HG03442 (cell line): ENCODE measurements at regions not wholly inside any gene's neighbourhood (a gene's known extent, or its start where the extent isn't known, plus 50 kb on each side); places are given as distances from the start of the nearest gene placed in this dataset.

Source experiments
- ATAC-seq: cut with Tn5 transposase; IDR thresholded peaks from one replicate; pipeline ENCODE4 v1.9.1; 2021; ENCODE audit warnings: mild to moderate bottlenecking, moderate library complexity; ENCODE audit not compliant: unreplicated experiment

- no peak for ATAC-seq
Measured at GRCh38 chr5:105968981-105969380, 1701.8 kb downstream of the EFNA5 start.

DNA sequence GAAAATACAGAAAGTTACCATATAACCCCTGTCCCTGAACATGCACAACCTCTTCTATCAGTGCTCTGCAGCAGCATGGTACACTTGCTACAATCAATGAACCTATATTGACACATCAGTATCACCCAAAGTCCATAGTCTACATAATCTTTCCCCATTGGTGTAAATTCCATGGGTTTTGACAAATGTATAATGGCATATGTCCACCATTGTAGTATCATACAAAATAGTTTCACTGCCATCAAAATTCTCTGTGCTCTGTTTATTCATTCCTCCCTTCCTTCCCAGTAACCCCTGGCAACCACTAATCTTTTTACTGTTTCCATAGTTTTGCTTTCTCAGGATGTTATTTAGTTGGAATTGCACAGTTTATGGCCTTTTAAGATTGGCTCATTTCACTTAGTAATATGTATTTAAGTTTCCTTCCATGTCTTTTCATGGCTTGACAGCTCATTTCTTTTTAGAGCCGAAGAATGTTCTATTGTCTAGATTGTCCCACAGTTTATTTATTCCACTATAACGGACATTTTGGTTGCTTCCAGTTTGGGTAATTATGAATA lies 1707.0 kb downstream of the EFNA5 start:
- no peak for ATAC-seq

DNA sequence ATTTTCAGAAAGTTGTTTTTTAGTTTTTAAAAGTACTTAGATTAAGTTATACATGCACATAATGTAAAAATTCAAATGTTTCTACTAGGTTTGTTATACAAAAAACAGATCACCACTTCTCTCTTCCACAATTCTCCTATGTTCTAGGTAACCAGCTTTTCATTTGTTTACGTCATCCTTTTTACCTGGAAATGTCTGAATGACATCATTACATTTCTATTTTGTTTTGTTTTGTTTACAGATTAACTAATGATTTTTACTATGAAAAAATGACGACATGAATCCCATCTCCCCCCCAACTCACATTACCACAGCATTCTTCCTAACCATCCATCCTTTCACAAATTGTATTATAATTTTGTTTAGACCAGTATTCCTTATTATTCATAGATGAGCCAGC lies 1709.2 kb downstream of the EFNA5 start:
- ATAC-seq: no peak

- ATAC-seq: no peak
Measured at GRCh38 chr5:105956456-105957196, 1714.1 kb downstream of the EFNA5 start.

DNA sequence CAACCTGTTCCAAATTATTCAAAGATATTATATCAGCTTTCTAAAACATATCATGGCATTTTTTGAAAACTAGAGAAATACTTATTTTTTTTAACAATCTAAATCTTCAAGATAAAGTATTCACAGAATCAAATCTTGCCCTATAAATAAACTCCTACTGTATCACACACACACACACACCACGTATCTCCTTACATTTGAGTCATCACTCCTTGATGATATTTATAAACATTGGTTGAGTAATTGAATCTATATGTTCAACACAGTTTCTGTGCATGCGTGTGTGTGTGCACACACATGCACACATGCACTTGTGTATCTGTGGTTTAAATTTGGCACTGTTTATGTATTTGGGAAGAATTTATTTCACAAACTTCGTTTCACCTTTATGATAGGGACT lies 1716.4 kb downstream of the EFNA5 start:
- ATAC-seq: no peak

DNA sequence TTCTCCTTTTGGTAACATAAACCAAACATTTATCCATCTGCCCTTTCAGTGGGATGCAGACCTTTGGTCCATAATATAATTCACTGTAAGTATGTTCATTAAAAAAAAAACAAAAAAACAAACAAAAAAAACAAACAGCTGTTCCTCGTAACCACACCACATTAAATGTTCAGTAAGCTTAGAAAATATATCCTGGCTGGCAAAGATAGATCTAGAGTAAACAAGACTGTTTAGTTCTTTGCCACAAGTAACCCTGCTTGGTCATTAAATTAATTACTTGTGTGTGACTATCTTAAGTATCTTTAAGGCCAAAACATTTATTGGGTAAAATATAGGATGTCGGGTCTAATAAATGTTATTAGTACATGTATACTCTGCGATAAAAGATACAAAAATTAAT lies 1717.1 kb downstream of the EFNA5 start:
- no peak for ATAC-seq

DNA sequence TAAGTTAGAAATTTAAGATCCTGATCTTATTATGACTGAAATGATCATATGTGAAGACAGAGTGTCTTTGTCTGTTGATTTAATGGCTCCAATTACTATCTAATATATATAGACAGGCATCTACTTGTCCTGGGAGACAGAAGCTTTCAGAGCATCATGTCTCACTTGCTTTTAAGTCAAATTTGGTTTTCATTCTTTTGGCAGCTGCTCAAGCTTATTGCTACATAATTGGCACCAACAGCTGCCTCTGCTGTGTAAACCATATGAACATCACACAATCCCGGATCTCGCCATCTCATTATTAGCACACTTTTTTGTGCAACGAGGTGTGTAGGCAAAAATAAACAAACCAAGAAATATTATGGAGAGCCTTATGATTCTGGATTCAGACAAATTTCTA lies 1717.9 kb downstream of the EFNA5 start:
- ATAC-seq: no peak

- no peak for ATAC-seq
Measured at GRCh38 chr5:105947461-105947860, 1723.3 kb downstream of the EFNA5 start.

DNA sequence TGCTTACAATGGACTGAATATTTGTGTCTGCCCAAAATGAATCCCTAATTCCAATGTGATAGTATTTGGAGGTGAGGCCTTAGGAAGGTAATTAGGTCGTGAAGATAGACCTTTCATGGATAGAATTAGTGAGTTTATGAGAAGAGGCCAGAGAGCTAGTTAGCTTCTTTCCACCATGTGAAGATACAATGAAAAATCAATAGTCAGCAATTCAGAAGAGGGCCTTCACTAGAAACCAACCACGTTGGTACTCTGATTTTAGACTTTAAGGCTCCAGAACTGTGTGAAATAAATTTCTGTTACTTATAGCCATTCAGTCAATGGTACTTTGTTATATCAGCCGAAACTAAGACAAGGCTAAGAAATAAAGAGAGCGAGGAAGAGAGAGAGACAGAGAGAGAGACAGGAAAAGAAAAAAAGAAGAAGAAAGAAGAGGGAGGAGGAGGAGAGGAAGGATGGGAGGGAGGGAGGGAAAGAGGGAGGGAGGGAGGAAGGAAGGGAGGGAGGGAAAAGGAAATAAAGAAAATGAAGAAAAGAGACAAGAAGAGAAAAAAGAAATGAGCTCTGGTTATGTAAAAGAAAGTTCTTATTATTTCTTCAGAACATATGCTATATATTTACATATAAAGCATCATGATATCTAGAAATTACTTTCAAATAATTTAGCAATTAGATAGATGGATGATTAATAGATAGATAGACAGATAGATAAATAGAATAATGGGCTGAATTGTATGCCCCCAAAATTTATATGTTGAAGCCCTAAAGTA lies 1725.3 kb downstream of the EFNA5 start:
- ATAC-seq: no peak

GRCh38 chr5:105940181-105940580 lies 1730.6 kb downstream of the EFNA5 start:
- no peak for ATAC-seq

- ATAC-seq: no peak
Measured at GRCh38 chr5:105934171-105934570, 1736.6 kb downstream of the EFNA5 start.

GRCh38 chr5:105931881-105932421 lies 1738.8 kb downstream of the EFNA5 start:
- ATAC-seq: no peak

GRCh38 chr5:105929858-105930257 lies 1740.9 kb downstream of the EFNA5 start:
- ATAC-seq: no peak

GRCh38 chr5:105924366-105924765 lies 1746.4 kb downstream of the EFNA5 start:
- ATAC-seq: no peak

- no peak for ATAC-seq
Measured at GRCh38 chr5:105922574-105922973, 1748.2 kb downstream of the EFNA5 start.

DNA sequence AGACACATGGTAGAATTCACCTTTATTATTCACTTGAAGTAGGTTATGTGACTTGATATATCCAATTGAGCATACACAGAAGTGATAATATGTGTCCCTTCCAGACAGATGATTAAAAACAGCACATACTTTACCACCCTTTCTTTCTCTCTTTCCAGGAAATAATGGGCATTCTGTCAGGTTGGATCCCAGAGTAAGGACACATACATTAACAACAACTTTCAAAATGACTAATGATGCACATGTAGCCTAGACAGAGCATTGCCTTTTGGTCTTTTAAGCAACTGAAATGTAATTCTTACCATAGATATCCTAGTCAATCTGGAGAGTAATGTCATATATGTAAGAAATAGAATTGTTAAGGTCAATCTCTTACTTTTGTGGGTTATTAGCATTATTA lies 1748.7 kb downstream of the EFNA5 start:
- no peak for ATAC-seq

DNA sequence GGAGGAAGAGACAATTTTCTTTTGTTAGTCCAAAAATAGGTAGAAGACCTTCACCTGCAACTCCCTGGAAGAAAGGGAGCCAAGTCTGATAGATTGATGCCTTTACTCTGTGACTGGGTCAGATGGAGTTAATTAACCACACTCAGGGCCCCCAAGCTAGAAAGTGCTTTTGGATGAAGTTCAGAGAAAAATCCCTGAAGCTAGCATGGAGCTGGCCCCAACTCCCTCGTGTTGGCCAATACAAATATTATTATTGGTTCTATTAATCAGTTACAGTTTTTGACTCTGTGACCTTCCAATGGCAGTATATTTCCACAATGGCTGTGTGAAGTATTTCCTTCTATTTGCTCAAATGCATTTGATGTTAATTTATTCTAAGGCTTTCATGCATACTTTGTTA lies 1753.5 kb downstream of the EFNA5 start:
- no peak for ATAC-seq

GRCh38 chr5:105907016-105907415 lies 1763.7 kb downstream of the EFNA5 start:
- no peak for ATAC-seq

DNA sequence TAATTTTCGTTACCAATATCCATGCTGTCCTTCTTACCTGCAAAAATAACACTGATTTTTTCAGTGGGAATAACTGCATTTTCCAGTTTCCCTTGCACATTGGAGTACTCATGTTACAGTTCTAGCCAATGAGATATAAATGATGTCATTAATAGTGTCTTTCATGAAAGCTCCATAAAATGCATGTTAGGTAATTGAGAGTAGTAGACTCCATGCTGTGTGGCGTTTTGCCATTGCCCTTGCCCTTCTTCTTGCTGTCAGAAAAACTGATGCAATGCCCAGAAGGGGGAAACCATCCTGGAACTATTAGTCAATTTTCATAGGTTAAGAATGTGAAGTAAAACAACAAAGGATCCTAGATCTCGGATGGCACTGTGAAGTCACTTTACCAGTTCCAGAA lies 1765.3 kb downstream of the EFNA5 start:
- ATAC-seq: no peak

GRCh38 chr5:105903069-105903468 lies 1767.7 kb downstream of the EFNA5 start:
- ATAC-seq: no peak

DNA sequence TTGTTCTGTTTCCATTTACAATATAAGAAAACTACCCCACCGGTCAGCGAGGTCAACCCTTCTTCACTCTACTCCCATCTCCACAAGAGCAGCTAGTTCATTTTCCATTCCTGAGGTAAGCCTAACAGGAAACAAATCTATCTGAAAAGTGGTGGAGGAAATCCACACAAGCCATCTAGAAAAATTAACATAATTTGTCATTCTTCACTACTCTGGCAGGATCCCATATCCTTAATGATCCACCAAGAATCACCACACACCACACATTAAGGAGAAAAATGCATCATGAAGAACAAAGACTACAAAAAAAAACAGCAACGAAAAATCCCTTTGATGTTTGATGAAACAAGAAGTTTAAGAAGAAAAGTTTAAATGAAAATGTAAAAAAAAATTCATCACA lies 1771.0 kb downstream of the EFNA5 start:
- no peak for ATAC-seq

DNA sequence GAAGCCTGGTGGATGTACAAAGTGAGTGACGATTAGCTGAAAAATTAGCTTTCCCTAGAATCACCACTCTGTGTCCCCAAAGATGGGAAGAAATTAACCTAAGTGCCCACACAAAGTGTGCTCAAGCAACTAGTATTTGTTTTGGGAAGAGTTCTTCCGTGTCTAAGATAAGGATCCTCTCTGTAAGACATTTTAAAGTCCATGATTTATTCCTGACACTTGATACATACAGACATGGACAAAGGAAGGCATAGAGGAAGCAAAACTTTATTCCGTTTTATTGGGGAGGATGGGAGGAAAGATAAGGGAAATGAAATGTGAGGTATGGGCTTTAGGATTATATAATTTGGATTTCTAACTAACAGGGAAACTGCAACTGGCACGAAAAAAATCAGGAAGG lies 1772.6 kb downstream of the EFNA5 start:
- no peak for ATAC-seq
